Peyer's patch (tissue), 4 donors: ENCODE measurements at regions not wholly inside any gene's neighbourhood (a gene's known extent, or its start where the extent isn't known, plus 50 kb on each side); places are given as distances from the start of the nearest gene placed in this dataset.

ENCODE experiments used
- CTCF ChIP-seq, 6 experiments: fragments of 450-650 bp in 4 of 6; fragments of 200-600 bp in 2 of 6; sonication (generic) in 1 of 6; IDR thresholded peaks; one replicate each; pipeline ENCODE4 v1.5.1; 2017 to 2019; ENCODE audit warnings: antibody characterized with exemption in 6 of 6, mild to moderate bottlenecking in 3 of 6, moderate library complexity in 1 of 6
- POLR2A ChIP-seq, 2 donors: fragments of 450-650 bp; IDR thresholded peaks; one replicate each; pipeline ENCODE4 v1.5.1; 2017; ENCODE audit warnings: antibody characterized with exemption in 2 of 2, mild to moderate bottlenecking in 2 of 2, moderate library complexity in 2 of 2

DNA sequence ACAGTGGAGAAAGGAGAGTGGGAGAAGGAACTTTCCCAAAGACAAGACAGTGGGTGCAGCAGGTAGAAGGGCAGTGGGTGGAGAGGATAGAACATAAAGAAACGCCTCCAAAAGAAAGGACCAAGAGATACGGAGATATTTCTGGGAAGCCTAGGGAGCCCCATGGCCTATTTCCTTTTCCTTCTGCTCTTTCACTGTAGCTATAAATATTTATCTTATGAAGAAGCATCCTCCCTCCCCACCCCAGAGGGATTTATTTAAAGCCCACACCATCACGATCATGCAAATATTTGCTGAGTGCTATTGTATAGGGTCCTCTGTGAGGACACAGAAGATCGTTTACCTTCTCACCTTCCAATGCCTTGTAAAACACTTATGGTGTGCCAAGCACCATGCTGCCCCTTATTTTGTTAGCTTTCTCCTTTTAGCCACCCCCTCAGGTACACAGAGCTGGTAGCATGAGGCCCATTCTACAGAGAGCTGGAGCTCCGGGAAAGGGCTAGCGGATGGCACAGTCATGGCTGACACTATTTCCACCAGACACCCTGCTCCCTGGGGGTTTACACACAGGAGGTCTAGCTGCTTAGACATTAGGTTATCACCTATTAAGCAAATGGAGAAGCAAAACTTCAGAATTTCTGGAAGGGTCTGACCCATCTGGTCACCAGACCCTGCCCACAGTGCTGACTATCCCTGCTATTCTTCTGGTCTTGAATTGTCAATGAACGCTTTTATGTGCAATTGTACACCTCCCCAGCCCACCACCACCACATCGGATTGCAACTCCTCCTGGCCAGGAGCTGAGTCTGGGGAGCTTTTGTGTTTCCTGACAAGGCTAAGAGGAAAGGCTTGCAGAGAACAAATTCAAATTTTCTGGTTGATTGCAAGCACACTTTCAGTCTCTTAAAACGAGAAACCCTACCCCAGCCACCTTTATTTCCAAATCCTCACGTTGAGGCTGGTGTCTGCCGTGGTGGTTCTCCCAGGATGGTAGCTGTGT lies 91.8 kb upstream of the KLF7 start:
- TF ChIP-seq CTCF (IDR thresholded peaks at IDR 0.05) (no peak), POLR2A (IDR thresholded peaks at IDR 0.05) (no peak)
